Natural killer cell (primary cell): ENCODE measurements at regions not wholly inside any gene's neighbourhood (a gene's known extent, or its start where the extent isn't known, plus 50 kb on each side); places are given as distances from the start of the nearest gene placed in this dataset.

Experiments used
- ATAC-seq, 3 donors: fragments of 150-1000 bp in 2 of 3; fragments of 200-7000 bp in 1 of 3; cut with Tn5 transposase; 1 replicate in 1 of 3; 2 replicates in 2 of 3; pipeline ENCODE4 v1.10.0; 2021; ENCODE audit warnings: mild to moderate bottlenecking in 2 of 3, moderate library complexity in 2 of 3
- DNase-seq, 2 donors: peaks; one replicate each; pipeline versions ENCODE4 v3.0.0 to v3.0.0-alpha.2; 2013 to 2021; ENCODE audit warnings: mixed read lengths in 1 of 2
- H3K27ac ChIP-seq: one replicate; pipeline ENCODE4 v1.5.1; 2013; ENCODE audit warnings: mild to moderate bottlenecking, low read length
- H3K27me3 ChIP-seq: one replicate; pipeline ENCODE4 v1.6.1; 2013; ENCODE audit warnings: low read length; ENCODE audit not compliant: control insufficient read depth, insufficient read depth
- H3K36me3 ChIP-seq: one replicate; pipeline ENCODE4 v1.6.1; 2013; ENCODE audit warnings: low read length; ENCODE audit not compliant: control insufficient read depth, insufficient read depth
- H3K4me1 ChIP-seq: one replicate; pipeline ENCODE4 v1.6.1; 2013; ENCODE audit warnings: low read length; ENCODE audit not compliant: control insufficient read depth, insufficient read depth
- H3K4me3 ChIP-seq: one replicate; pipeline ENCODE4 v1.5.1; 2013; ENCODE audit warnings: low read length
- H3K9me3 ChIP-seq: one replicate; pipeline ENCODE4 v1.6.1; 2013; ENCODE audit warnings: low read length; ENCODE audit not compliant: control insufficient read depth, insufficient read depth
- H3K27ac Mint-ChIP-seq, 2 donors: one replicate each; pipeline ENCODE4 v1.8.0; 2022; ENCODE audit warnings: mild to moderate bottlenecking in 2 of 2, mixed read lengths in 2 of 2, moderate library complexity in 1 of 2
- H3K27me3 Mint-ChIP-seq, 2 donors: one replicate each; pipeline ENCODE4 v1.8.0; 2022; ENCODE audit warnings: low read depth in 2 of 2, mixed read lengths in 2 of 2
- H3K36me3 Mint-ChIP-seq: one replicate; pipeline ENCODE4 v1.8.0; 2022; ENCODE audit warnings: mixed read lengths
- H3K4me1 Mint-ChIP-seq, 2 donors: one replicate each; pipeline ENCODE4 v1.8.0; 2022; ENCODE audit warnings: mixed read lengths in 2 of 2
- H3K4me3 Mint-ChIP-seq: one replicate; pipeline ENCODE4 v1.8.0; 2022; ENCODE audit warnings: mild to moderate bottlenecking, moderate library complexity, mixed read lengths
- H3K9me3 Mint-ChIP-seq, 2 donors: one replicate each; pipeline ENCODE4 v1.8.0; 2022; ENCODE audit warnings: mixed read lengths in 2 of 2
- WGBS: methylation state at CpG from one replicate; pipeline ENCODE4 v1.1.7; 2013; ENCODE audit warnings: missing lambda C conversion rate; ENCODE audit not compliant: insufficient coverage; 5-methylcytosine and 5-hydroxymethylcytosine counted together
- intact Hi-C: fragments of 100-400 bp; cut with micrococcal nuclease; formaldehyde crosslinking; loops from one replicate; pipeline ENCODE4 v1.14.2; 2022
- TF ChIP-seq, protein P1 (sequence below): fragments of 200-600 bp; IDR thresholded peaks from one replicate; pipeline ENCODE4 v1.8.0; 2022; ENCODE audit warnings: antibody characterized with exemption

DNA sequence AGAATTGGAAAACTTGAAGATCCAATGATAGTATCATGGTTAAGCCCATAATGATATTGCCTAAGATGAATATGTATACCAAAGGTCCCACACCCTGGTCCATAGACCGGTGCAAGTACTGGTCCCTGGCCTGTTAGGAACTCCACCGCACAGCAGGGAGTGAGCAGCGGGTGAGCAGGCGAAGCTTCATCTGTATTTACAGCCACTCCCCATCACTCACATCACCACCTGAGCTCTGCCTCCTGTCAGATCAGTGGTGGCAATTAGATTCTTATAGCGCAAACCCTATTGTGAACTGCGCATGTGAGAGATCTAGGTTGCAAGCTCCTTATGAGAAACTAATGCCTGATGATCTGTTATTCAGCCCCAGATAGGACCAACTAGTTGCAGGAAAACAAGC lies 402.4 kb downstream of the EPHA4 start:
- Mint-ChIP-seq H3K9me3 (no peaks in the 10 kb centered on the region), H3K27me3 (no peaks in the 10 kb centered on the region), H3K4me1 (no peaks in the 10 kb centered on the region), H3K4me3 (no peak overlapping the region), H3K36me3 (no peaks in the 10 kb centered on the region), H3K27ac (no peak overlapping the region)
- DNase-seq (no peak), ATAC-seq (no peak)
- intact Hi-C loops, result no loop called here
- Histone ChIP-seq H3K27me3 (no peaks in the 10 kb centered on the region), H3K36me3 (no peaks in the 10 kb centered on the region), H3K4me1 (no peaks in the 10 kb centered on the region), H3K4me3 (no peak overlapping the region), H3K27ac (no peak overlapping the region), H3K9me3 (no peaks in the 10 kb centered on the region)
- TF ChIP-seq, protein P1, sequence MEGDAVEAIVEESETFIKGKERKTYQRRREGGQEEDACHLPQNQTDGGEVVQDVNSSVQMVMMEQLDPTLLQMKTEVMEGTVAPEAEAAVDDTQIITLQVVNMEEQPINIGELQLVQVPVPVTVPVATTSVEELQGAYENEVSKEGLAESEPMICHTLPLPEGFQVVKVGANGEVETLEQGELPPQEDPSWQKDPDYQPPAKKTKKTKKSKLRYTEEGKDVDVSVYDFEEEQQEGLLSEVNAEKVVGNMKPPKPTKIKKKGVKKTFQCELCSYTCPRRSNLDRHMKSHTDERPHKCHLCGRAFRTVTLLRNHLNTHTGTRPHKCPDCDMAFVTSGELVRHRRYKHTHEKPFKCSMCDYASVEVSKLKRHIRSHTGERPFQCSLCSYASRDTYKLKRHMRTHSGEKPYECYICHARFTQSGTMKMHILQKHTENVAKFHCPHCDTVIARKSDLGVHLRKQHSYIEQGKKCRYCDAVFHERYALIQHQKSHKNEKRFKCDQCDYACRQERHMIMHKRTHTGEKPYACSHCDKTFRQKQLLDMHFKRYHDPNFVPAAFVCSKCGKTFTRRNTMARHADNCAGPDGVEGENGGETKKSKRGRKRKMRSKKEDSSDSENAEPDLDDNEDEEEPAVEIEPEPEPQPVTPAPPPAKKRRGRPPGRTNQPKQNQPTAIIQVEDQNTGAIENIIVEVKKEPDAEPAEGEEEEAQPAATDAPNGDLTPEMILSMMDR, result no peak
- WGBS, result 98% methylated on average over 6 of the region's 6 CpGs

DNA sequence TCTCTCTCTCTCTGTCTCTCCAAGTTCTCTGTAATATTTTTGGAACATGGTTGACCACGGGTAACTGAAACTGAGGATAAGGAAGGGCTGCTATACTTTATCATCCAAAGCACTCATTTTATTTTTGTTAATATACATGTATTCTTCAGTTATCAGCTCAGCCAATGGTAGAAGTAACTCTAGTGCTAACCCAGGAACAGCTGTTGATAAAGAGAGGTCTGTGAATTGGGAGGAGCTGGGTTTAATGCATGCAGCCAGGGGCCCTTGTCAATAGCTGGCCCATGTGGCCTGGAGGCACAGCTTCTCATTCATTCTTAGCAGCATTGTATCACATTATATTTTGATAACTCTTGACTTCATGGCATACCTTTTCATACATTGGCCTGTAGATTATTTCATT lies 401.6 kb downstream of the EPHA4 start:
- TF ChIP-seq, protein P1, result no peak
- no peaks in the 10 kb centered on the region for H3K27me3 ChIP-seq
- DNase-seq, result no peak
- H3K4me1 Mint-ChIP-seq, result no peaks in the 10 kb centered on the region
- no peaks in the 10 kb centered on the region for H3K27me3 Mint-ChIP-seq
- no peak overlapping the region for H3K27ac Mint-ChIP-seq
- H3K9me3 ChIP-seq, result no peaks in the 10 kb centered on the region
- H3K9me3 Mint-ChIP-seq, result no peaks in the 10 kb centered on the region
- no CpG with 5 or more reads among the region's 1 CpG for WGBS
- ATAC-seq, result no peak
- no peaks in the 10 kb centered on the region for H3K4me1 ChIP-seq
- H3K27ac ChIP-seq, result no peak overlapping the region
- H3K36me3 ChIP-seq, result no peaks in the 10 kb centered on the region
- H3K36me3 Mint-ChIP-seq, result no peaks in the 10 kb centered on the region
- intact Hi-C loops, result no loop called here
- H3K4me3 ChIP-seq, result no peak overlapping the region
- H3K4me3 Mint-ChIP-seq, result no peak overlapping the region

DNA sequence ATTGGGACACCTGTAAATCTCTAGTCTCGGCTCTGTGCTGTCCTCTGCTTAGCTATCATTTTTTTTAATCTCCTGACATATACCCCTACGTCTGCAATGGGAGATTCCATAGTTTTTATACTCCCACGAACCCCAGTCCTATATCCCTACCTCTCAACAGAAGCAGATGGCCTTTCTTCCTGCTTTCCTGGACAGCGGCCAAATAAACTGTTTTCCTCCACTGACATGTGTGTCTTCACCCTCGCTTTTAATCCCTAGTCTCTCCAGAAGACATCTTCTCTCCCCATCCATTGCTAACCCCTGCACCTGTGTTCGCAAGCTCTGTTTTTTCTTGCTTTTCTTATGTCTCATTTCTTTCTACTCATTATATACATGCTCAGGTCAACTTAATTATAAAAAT lies 395.4 kb downstream of the EPHA4 start:
- H3K4me3 Mint-ChIP-seq, result no peak overlapping the region
- no peak overlapping the region for H3K27ac Mint-ChIP-seq
- TF ChIP-seq, protein P1, result no peak
- no peaks in the 10 kb centered on the region for H3K4me1 Mint-ChIP-seq
- Histone ChIP-seq H3K27me3 (no peaks in the 10 kb centered on the region), H3K9me3 (no peaks in the 10 kb centered on the region), H3K4me1 (no peaks in the 10 kb centered on the region), H3K27ac (no peak overlapping the region), H3K36me3 (no peaks in the 10 kb centered on the region), H3K4me3 (no peak overlapping the region)
- intact Hi-C loops, result no loop called here
- WGBS, result 87% methylated on average over 6 of the region's 6 CpGs
- H3K9me3 Mint-ChIP-seq, result no peaks in the 10 kb centered on the region
- DNase-seq (no peak), ATAC-seq (no peak)
- peaks cover 0 to 13% of the 10 kb centered on the region in 2 donors for H3K27me3 Mint-ChIP-seq
- no peaks in the 10 kb centered on the region for H3K36me3 Mint-ChIP-seq

DNA sequence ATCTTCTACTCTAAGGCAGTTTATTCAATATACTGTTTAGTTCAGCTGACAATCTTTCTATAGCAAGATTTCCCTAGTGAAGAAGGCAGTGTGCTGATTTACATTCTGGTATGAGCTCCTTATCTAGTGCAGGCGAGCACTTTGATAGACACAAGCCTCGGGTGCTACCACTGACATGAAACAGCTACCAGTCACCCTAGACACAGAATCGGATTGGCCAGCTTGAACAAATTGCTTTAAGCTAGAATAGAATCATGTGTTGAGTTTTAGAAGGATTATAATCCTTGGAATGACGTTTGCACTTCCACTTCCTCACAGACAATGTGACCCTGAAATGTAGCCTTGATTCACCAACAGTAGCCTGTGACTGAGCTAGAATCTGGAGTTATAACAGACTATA lies 394.0 kb downstream of the EPHA4 start:
- Mint-ChIP-seq H3K4me3 (no peak overlapping the region), H3K36me3 (no peaks in the 10 kb centered on the region), H3K4me1 (no peaks in the 10 kb centered on the region), H3K9me3 (no peaks in the 10 kb centered on the region), H3K27me3 (peaks cover 0 to 13% of the 10 kb centered on the region in 2 donors), H3K27ac (no peak overlapping the region)
- H3K4me1 ChIP-seq, result no peaks in the 10 kb centered on the region
- no peaks in the 10 kb centered on the region for H3K9me3 ChIP-seq
- H3K4me3 ChIP-seq, result no peak overlapping the region
- H3K27me3 ChIP-seq, result no peaks in the 10 kb centered on the region
- H3K36me3 ChIP-seq, result no peaks in the 10 kb centered on the region
- no peak for ATAC-seq
- TF ChIP-seq, protein P1, result no peak
- intact Hi-C loops, result no loop called here
- H3K27ac ChIP-seq, result no peak overlapping the region
- DNase-seq, result no peak
- 96% methylated on average over 2 of the region's 4 CpGs for WGBS
